ENCODE measurements at regions not wholly inside any gene's neighbourhood (a gene's known extent, or its start where the extent isn't known, plus 50 kb on each side); places are given as distances from the start of the nearest gene placed in this dataset.
"Not testable (repeated sequence)": the region's sequence is repeated elsewhere in the genome, so short reads cannot be mapped to it uniquely, and the experiment has no call there.

DNA sequence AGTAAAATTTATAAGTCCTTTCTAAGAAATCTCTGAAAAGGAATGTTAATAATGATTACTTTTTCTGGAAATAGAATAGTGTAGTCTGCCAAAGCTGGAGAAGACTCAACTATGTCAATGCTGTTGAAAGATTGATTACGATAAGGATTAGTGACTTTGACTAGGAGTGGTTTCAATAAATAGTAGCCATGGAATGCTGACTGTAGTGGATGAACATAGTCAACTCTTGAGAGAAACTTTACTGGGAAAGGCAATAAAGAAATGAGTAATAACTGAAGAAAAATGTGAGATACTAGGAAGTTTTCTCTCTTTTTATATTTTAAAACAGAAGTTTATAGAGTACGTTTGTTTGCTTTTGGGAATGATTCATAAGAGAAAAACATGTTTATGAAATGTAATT is 105.0 kb upstream of the CDK13 start:
- Histone ChIP-seq H3K9me3 (ENCODE audit: low read depth, low read length) (no peaks in the 10 kb centered on the region), H3K27me3 (ENCODE audit: insufficient read depth, low read length) (no peaks in the 10 kb centered on the region), H3K4me3 (ENCODE audit: low read length) (no peak overlapping the region), H3K4me1 (ENCODE audit: insufficient read depth, low read length) (no peaks in the 10 kb centered on the region)

DNA sequence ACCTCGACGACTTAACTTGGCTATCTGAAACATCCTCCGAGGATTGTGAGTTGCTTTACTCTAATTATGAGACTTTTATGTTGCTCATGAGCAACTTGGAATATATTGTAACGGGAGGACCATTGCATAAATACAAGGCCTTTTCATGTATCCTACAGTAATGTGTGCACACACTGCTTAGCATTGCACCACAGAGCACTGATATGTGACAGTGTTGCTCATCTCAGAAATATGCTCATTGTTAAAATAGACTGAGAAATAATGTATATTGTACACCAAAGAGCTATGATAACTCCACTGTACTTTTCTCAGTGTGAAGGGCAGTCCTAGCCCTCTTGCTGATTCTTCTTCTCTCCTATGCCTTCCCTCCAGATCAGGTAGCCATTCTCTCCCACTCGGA is 102.8 kb upstream of the CDK13 start:
- H3K4me1 ChIP-seq (ENCODE audit: insufficient read depth, low read length): no peaks in the 10 kb centered on the region
- H3K27me3 ChIP-seq (ENCODE audit: insufficient read depth, low read length): no peaks in the 10 kb centered on the region
- no peaks in the 10 kb centered on the region for H3K9me3 ChIP-seq (ENCODE audit: low read depth, low read length)
- H3K4me3 ChIP-seq (ENCODE audit: low read length): no peak overlapping the region

DNA sequence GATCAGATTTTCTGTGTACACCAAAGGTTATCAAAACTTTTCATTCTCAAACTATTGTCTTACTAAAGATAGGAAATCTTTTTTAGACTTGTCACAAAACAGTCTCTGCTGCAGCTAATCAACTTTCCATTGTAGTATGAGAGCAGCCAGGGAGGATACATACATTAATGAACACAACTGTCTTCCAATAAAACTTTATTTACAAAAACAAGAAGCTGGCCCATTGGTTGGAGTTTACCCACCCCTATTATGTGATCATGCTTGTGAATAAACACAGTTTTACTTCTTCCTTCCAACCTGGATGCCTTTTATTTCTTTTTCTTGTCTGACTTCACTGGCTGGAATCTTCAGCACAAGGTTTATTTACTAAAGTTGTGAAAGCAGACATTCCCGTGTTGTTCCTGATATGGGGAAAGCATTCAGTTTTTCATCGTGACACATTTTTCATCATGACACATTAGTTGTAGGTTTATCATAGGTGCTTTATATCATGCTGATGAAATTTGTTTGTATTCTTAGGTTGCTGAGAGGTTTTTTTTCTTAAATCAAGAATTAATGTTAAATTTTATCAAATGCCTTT is 98.5 kb upstream of the CDK13 start:
- Histone ChIP-seq H3K27me3 (ENCODE audit: insufficient read depth, low read length) (peaks cover 8% of the 10 kb centered on the region), H3K4me3 (ENCODE audit: low read length) (no peak overlapping the region), H3K4me1 (ENCODE audit: insufficient read depth, low read length) (no peaks in the 10 kb centered on the region), H3K9me3 (ENCODE audit: low read depth, low read length) (no peaks in the 10 kb centered on the region)

GRCh38 chr7:39854616-39855324 is 95.3 kb upstream of the CDK13 start:
- H3K4me3 ChIP-seq (ENCODE audit: low read length): peak overlapping the region; percentile 10
- not testable (repeated sequence) for H3K4me1 ChIP-seq (ENCODE audit: insufficient read depth, low read length); H3K9me3 ChIP-seq (ENCODE audit: low read depth, low read length); H3K27me3 ChIP-seq (ENCODE audit: insufficient read depth, low read length)

DNA sequence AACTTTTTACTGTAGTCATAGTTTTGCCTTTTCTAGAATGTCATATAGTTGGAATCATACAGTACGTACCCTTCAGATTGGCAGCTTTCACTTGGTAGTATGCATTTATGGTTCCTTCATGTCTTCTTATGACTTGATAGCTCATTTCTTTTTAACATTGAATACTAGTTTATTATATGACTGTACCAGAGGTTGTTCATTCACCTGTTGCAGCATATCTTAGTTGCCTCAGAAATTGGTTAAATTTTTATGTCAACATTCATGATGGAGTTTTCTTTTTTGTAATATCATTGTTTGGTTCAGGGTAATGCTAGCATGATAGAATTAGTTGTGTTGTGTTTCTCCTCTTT is 94.8 kb upstream of the CDK13 start:
- H3K27me3 ChIP-seq (ENCODE audit: insufficient read depth, low read length): peaks cover 8% of the 10 kb centered on the region
- no peaks in the 10 kb centered on the region for H3K4me1 ChIP-seq (ENCODE audit: insufficient read depth, low read length)
- no peaks in the 10 kb centered on the region for H3K9me3 ChIP-seq (ENCODE audit: low read depth, low read length)
- peak overlapping the region; percentile 10 for H3K4me3 ChIP-seq (ENCODE audit: low read length)

GRCh38 chr7:39863675-39864322 is 86.3 kb upstream of the CDK13 start:
- H3K9me3 ChIP-seq (ENCODE audit: low read depth, low read length); H3K4me1 ChIP-seq (ENCODE audit: insufficient read depth, low read length); H3K27me3 ChIP-seq (ENCODE audit: insufficient read depth, low read length); H3K4me3 ChIP-seq (ENCODE audit: low read length): not testable (repeated sequence)

DNA sequence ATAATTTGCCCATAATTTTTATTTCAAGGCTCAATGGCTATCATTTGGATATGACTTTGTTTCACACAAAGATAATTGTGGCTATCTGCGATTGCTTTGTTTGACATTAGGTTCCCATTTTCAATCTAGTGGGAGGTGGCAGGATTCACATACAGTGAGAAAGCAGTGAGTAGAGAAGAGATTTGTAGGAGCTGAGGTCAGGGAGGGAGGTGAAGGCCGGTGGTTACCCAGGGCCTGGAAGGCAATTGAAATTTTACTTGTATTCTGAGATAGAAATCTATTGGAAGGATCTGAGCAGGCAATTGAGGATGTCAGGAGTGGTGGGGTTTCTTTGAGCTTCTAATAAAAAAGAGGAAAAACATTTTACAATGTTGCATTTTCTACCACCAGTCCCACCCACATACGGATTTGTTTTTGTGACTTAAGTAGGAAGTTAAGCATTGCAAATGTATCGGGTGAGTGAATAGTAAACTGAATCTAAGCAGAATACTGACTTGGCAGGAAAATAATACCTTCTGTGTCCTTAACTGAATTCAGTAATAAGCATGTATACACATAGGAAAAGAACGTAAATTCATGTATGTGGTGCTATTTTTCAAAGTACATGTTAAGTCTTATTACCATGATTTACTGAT is 80.1 kb upstream of the CDK13 start:
- H3K27me3 ChIP-seq (ENCODE audit: insufficient read depth, low read length); H3K4me3 ChIP-seq (ENCODE audit: low read length); H3K4me1 ChIP-seq (ENCODE audit: insufficient read depth, low read length); H3K9me3 ChIP-seq (ENCODE audit: low read depth, low read length): not testable (repeated sequence)

DNA sequence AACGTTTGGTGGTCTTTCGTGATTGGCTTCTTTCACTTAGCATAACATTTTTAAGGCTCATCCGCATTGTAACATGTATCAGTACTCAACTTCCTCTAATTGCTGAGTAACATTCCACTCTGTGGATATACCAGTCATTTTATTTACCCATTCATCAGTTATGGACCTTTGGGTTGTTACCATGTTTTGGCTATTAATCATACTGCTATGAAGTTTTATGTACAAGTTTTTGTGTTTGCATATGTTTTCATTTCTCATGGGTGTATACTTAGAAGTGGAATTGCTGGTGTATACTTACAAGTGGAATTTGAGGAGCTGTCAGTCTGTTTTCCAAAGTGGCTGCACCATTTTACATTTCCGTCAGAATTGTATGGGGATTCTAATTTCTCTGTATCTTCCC is 78.4 kb upstream of the CDK13 start:
- not testable (repeated sequence) for H3K9me3 ChIP-seq (ENCODE audit: low read depth, low read length); H3K4me3 ChIP-seq (ENCODE audit: low read length); H3K4me1 ChIP-seq (ENCODE audit: insufficient read depth, low read length); H3K27me3 ChIP-seq (ENCODE audit: insufficient read depth, low read length)

DNA sequence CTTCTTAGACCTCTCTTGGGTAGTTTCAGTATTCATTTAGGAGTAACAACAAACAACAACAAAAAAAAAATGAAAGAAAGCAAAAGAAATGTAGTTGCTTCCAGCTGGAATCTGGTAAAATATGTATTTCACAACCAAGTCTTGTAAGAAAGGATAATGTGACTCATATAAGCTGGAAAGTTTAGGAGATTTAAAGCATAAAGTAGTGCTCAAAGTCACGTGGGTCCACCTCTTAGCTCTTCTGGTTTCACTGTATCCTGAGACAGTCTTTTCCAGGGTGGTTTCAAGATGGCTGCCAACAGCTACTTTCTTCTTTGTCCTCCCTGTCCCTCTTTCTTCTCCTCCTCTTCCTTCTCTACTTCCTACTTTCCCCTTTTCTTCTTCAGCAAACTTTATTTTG is 69.5 kb upstream of the CDK13 start:
- H3K27me3 ChIP-seq (ENCODE audit: insufficient read depth, low read length): no peaks in the 10 kb centered on the region
- H3K9me3 ChIP-seq (ENCODE audit: low read depth, low read length): peaks cover 10% of the 10 kb centered on the region
- H3K4me3 ChIP-seq (ENCODE audit: low read length): no peak overlapping the region
- H3K4me1 ChIP-seq (ENCODE audit: insufficient read depth, low read length): no peaks in the 10 kb centered on the region

DNA sequence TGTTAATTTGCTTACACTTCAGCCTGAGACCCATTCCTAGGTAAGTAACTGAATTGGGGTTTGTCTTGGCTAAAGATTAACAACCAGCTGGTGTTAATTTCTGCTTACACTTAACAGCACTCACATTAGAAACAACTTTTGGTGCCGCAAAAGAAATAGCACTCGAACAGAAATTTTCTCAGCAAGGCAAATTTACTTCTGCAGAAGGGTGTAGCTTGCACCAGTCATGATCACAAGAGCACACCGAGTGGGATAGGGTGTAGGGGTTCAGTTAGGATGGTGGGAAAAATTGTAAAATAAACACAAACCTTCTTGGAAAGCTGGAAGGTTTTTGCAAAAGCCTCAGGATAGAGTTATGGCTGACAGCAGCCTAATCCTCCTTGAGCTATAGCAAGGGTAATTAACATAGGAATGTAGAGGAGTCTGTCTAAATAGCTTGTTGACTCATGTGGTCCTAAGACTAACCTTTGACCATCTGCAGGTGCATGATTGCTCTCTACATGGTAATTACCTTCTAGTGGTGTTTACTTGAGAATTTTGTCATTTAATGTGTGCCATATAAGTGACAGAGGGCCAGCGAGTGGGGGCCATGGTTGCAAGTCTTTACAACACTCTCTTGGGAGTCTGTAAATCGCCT is 67.8 kb upstream of the CDK13 start:
- Histone ChIP-seq H3K4me1 (ENCODE audit: insufficient read depth, low read length) (no peaks in the 10 kb centered on the region), H3K4me3 (ENCODE audit: low read length) (no peak overlapping the region), H3K9me3 (ENCODE audit: low read depth, low read length) (peaks cover 10% of the 10 kb centered on the region), H3K27me3 (ENCODE audit: insufficient read depth, low read length) (no peaks in the 10 kb centered on the region)

GRCh38 chr7:39883812-39884390 is 66.2 kb upstream of the CDK13 start:
- peaks cover 10% of the 10 kb centered on the region for H3K9me3 ChIP-seq (ENCODE audit: low read depth, low read length)
- no peak overlapping the region for H3K4me3 ChIP-seq (ENCODE audit: low read length)
- no peaks in the 10 kb centered on the region for H3K27me3 ChIP-seq (ENCODE audit: insufficient read depth, low read length)
- H3K4me1 ChIP-seq (ENCODE audit: insufficient read depth, low read length): no peaks in the 10 kb centered on the region

DNA sequence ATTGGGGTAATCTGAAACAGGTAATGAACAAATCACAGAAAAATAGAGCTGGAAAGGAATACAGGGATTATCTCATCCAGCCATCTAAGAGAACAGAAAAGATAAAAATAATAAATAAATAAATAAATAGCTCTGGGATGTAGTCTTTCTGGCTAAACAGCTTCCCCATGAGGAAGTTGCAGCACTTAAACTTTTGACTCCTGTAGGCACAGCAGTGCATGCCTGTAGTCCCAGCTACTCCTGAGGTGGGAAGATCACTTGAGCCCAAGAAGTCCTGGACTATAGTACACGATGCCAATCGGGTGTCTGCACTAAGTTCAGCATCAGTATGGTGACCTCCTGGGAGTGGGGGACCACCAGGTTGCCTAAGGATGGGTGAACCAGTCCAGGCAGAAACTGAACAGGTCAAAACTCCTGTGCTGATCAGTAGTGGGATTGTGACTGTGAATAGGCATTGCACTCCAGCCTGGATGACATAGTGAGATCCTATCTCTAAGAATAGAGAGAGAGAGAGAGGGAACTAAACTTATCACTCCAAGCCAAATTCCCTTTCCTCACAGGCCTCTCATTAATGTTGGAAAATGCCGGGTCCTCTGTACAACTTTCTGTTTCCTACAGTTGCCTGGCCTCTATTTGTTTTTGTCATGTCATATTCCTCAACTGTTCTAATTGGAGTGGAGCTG is 61.7 kb upstream of the CDK13 start:
- Histone ChIP-seq H3K27me3 (ENCODE audit: insufficient read depth, low read length) (no peaks in the 10 kb centered on the region), H3K4me1 (ENCODE audit: insufficient read depth, low read length) (no peaks in the 10 kb centered on the region), H3K9me3 (ENCODE audit: low read depth, low read length) (no peaks in the 10 kb centered on the region), H3K4me3 (ENCODE audit: low read length) (no peak overlapping the region)

DNA sequence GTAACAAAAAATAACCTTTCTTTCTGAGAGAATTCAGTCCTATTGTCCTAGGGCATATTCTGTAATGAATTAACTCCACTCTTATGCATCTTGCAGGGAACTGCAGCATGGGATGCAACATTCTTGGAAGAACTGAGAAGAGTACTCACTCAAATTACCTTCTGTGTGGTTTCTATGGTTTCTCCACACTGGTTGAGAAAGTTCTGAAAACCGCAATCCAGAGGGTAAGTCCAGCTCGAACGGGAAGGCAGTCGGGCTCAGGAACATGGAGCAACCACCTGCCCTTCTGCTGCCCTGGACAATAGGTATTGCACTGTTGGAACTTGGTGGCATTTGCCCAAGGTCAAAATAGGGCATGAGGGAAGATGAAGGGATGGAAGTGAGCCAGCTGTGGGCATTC is 59.6 kb upstream of the CDK13 start:
- no peaks in the 10 kb centered on the region for H3K27me3 ChIP-seq (ENCODE audit: insufficient read depth, low read length)
- H3K9me3 ChIP-seq (ENCODE audit: low read depth, low read length): no peaks in the 10 kb centered on the region
- no peak overlapping the region for H3K4me3 ChIP-seq (ENCODE audit: low read length)
- H3K4me1 ChIP-seq (ENCODE audit: insufficient read depth, low read length): no peaks in the 10 kb centered on the region

DNA sequence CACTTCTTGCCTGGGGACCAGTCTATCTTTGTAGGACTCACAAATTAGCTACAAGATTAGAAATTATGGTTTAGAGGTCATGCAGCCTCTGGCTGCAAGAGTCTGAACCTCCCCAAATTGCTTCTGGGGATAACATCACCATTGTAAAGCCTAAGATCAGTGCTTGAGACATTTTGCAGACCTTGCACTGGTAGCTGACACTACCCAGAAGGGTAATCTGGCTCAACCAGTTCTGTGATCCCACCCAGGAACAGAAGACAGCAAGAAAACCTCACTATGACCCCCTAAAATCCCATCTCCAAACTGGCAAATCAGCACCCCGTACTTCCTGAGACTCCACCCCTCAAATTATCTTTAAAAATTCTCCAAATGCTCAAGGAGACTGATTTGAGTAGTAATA is 58.2 kb upstream of the CDK13 start:
- Histone ChIP-seq H3K27me3 (ENCODE audit: insufficient read depth, low read length) (no peaks in the 10 kb centered on the region), H3K4me3 (ENCODE audit: low read length) (no peak overlapping the region)

DNA sequence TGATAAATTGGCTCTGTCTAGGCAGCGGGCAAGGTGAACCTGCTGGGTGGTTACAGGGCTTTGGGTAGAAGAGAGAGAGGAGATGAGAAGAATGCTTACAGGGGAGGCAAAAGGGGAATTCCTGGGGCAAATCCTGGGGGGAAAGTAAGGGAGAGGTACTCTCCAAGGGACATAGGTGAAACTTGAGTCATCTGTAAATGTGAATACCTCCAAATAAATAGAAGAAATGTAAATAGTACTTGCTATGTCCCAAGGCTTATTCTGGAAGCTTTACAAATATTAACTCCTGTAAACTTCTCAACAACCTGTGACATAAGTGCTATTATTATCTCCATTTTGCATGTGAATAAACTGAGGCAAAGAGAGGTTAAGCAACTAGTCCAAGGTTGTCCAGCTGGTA is 57.7 kb upstream of the CDK13 start:
- Histone ChIP-seq H3K4me1 (ENCODE audit: insufficient read depth, low read length) (no peaks in the 10 kb centered on the region), H3K27me3 (ENCODE audit: insufficient read depth, low read length) (no peaks in the 10 kb centered on the region), H3K9me3 (ENCODE audit: low read depth, low read length) (no peaks in the 10 kb centered on the region), H3K4me3 (ENCODE audit: low read length) (no peak overlapping the region)

More for the DNA sequence above, 58.2 kb upstream of the CDK13 start:
- Histone ChIP-seq H3K4me1 (ENCODE audit: insufficient read depth, low read length) (no peaks in the 10 kb centered on the region), H3K9me3 (ENCODE audit: low read depth, low read length) (no peaks in the 10 kb centered on the region)

Data from mononuclear cell (primary cell).